Fibroblast of the aortic adventitia (primary cell): ENCODE measurements at regions not wholly inside any gene's neighbourhood (a gene's known extent, or its start where the extent isn't known, plus 50 kb on each side); places are given as distances from the start of the nearest gene placed in this dataset.
"Not testable (repeated sequence)": the region's sequence is repeated elsewhere in the genome, so short reads cannot be mapped to it uniquely, and the experiment has no call there.

Experiments
- DNase-seq: peaks from one replicate; pipeline ENCODE4 v3.0.0-alpha.2; 2010; ENCODE audit warnings: low read depth
- H3K4me3 ChIP-seq: 2 replicates; pipeline ENCODE4 v1.5.1; 2011; ENCODE audit warnings: low read depth, mild to moderate bottlenecking, control low read depth, low read length, moderate library complexity
- CTCF ChIP-seq: IDR thresholded peaks from 2 replicates; pipeline ENCODE4 v1.5.1; 2011; ENCODE audit warnings: mild to moderate bottlenecking, low read length, control low read depth, inconsistent platforms; ENCODE audit not compliant: insufficient read depth

- no peak for TF ChIP-seq CTCF
- no peak for DNase-seq
- H3K4me3 ChIP-seq, result no peak overlapping the region
Observed at GRCh38 chr15:81795899-81796298, 249.9 kb downstream of the MEX3B start.

DNA sequence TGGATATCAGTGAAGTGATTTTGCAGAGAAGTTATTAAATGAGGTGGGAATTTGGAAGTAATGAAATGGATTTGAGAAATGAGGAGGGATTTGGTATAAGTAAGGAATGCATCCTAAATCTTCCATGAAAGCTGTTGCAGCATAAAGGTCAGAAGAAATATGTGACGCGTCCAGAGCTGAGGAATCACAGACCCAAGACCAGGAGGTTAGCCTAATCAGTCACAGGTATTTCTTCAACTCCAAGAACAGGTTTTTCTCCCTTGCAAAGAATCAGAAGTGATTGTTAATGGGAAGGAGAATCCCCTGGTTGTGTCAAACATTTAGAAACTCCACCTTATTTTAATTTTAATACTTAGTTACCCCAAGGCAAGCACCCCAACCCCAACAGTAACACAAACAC lies 253.2 kb downstream of the MEX3B start:
- DNase-seq, result no peak
- no peak for TF ChIP-seq CTCF

GRCh38 chr15:81791322-81791721 lies 254.5 kb downstream of the MEX3B start:
- not testable (repeated sequence) for H3K4me3 ChIP-seq, DNase-seq

More for the DNA sequence above, 253.2 kb downstream of the MEX3B start:
- H3K4me3 ChIP-seq, result no peak overlapping the region

- DNase-seq, result no peak
- no peak for TF ChIP-seq CTCF
- H3K4me3 ChIP-seq, result no peak overlapping the region
Observed at GRCh38 chr15:81789403-81789802, 256.4 kb downstream of the MEX3B start.

DNA sequence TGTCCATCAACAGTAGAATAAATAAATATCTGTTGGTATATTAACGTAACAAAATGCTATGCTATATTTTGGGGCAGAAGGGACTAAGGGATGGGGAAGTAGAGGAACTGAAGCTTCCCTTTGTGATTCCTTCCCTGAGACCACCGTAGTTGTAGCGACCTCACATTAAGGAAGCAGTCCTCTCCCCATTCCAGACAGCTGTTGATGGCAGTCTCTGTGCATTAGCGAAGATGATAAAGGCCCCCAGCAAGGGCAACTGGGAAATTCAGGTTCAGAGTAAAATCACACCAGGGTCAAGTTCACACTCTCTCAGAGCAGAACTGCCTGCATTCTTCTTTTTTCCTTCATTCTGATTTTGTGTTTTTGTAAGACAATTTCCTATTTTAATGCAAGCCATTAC lies 259.0 kb downstream of the MEX3B start:
- H3K4me3 ChIP-seq, result no peak overlapping the region
- no peak for DNase-seq
- no peak for TF ChIP-seq CTCF

- no peak for TF ChIP-seq CTCF
- DNase-seq, result no peak
- no peak overlapping the region for H3K4me3 ChIP-seq
Observed at GRCh38 chr15:81785679-81786078, 260.1 kb downstream of the MEX3B start.

GRCh38 chr15:81785181-81785580 lies 260.6 kb downstream of the MEX3B start:
- TF ChIP-seq CTCF, result no peak
- no peak overlapping the region for H3K4me3 ChIP-seq
- no peak for DNase-seq
